ENCODE measurements at regions not wholly inside any gene's neighbourhood (a gene's known extent, or its start where the extent isn't known, plus 50 kb on each side); places are given as distances from the start of the nearest gene placed in this dataset.

DNA sequence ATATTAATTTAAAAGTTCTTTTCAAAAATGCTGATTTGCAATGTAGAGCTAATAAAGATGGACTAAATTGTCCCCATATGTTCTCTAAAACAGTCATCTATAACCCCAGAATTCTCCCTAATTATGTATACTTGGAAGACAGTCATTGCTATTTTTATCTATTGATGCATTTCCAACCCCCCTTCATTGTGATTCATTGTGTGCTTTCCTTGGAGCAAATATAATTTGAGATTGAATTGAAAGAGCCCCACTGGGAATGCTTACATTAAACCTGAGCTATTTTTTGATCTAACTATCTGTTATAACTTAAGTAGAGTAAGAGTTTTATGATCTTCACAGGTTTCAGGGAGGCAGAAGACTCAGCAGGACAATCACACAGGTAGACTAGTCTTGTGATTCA, 73.7 kb upstream of the PTCHD4 start:
- Histone ChIP-seq H3K9me3 (ENCODE audit: severe bottlenecking) (no peaks in the 10 kb centered on the region), H3K27ac (no peak overlapping the region), H3K4me3 (ENCODE audit: low read depth, low read length) (no peak overlapping the region), H3K36me3 (no peaks in the 10 kb centered on the region), H3K27me3 (ENCODE audit: insufficient read depth, low read depth, severe bottlenecking) (no peaks in the 10 kb centered on the region)
- DNase-seq, result no peak
- TF ChIP-seq, protein P1, sequence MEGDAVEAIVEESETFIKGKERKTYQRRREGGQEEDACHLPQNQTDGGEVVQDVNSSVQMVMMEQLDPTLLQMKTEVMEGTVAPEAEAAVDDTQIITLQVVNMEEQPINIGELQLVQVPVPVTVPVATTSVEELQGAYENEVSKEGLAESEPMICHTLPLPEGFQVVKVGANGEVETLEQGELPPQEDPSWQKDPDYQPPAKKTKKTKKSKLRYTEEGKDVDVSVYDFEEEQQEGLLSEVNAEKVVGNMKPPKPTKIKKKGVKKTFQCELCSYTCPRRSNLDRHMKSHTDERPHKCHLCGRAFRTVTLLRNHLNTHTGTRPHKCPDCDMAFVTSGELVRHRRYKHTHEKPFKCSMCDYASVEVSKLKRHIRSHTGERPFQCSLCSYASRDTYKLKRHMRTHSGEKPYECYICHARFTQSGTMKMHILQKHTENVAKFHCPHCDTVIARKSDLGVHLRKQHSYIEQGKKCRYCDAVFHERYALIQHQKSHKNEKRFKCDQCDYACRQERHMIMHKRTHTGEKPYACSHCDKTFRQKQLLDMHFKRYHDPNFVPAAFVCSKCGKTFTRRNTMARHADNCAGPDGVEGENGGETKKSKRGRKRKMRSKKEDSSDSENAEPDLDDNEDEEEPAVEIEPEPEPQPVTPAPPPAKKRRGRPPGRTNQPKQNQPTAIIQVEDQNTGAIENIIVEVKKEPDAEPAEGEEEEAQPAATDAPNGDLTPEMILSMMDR (IDR thresholded peaks at IDR 0.05; ENCODE audit: low read depth, low read length), result no peak

DNA sequence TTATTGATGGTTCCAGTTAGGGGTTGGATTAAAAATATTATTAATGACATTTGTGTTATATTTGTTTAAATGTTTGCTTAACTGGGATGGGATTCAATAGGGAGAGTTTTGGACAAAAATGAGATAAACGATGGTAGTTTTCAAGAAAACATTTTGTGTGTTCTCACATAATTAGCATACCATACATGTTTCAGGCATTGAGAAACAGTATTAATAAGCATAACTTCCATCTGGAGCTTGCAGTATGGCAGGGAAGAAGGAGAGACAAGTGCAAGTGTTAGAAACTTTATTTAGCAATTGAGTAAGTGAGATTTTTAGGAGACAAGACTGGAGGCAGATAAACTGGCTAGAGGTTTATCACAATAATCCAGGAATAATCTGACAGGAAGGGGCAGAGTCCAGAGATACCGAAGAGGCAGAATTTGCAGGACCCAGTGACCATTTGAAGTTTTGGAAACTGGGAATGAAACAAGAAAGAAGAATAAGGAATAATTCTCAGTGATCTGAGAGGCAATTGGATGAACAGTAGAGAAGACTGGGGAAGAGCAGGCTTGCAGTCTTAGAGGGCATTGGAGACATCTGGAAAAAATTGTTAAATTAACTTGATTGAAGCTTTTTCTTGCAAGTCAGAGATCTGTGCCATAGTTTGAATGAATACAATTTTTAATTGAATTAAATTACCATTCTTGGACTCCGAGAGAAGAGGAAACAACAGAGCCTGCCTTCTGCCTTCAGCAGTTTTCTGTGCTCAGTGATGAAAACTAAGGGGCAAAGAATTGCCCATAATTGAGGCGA, 73.0 kb upstream of the PTCHD4 start:
- H3K4me3 ChIP-seq (ENCODE audit: low read depth, low read length), result no peak overlapping the region
- H3K27ac ChIP-seq, result no peak overlapping the region
- H3K9me3 ChIP-seq (ENCODE audit: severe bottlenecking), result no peaks in the 10 kb centered on the region
- H3K27me3 ChIP-seq (ENCODE audit: insufficient read depth, low read depth, severe bottlenecking), result no peaks in the 10 kb centered on the region
- H3K36me3 ChIP-seq, result no peaks in the 10 kb centered on the region
- TF ChIP-seq, protein P1 (IDR thresholded peaks at IDR 0.05; ENCODE audit: low read depth, low read length), result no peak
- no peak for DNase-seq

DNA sequence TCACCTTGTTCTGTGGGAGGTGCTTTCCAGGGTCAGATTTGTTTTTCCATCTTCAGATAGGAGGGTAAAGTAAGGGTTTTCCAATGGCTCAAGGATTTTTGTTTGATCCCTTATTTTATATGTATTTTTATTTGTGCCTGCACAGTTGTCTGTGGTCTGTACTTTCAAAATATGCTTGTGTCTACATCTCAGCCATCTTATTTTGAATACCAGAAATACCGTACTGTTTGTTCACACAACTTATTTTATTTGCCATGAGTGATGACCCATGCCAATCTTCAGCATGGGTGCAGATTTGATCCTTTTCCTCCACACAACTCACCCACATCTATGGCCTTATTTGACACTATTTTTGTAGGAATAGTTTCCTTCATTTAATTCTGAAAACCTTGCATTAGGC, 72.2 kb upstream of the PTCHD4 start:
- H3K4me3 ChIP-seq (ENCODE audit: low read depth, low read length), result no peak overlapping the region

DNA sequence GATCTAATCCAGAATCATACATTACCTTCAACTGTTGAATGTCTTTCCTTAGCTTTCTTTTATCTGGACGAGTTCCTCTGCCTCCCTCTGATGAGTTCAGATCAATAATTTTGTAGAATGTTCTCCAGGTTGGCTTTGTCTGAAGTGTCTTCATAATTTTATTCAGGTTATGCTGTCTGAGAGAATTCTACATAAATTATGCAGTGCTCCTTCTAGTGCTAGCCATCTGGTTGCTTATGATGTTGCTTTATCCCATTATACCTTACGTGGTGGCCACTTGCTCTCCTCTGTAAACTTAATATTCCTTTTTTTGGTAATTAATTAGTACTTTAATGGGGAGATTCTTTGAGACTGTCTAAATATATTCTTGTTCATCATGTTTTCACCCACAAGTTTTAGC, 67.7 kb upstream of the PTCHD4 start:
- Histone ChIP-seq H3K4me3 (ENCODE audit: low read depth, low read length) (no peak overlapping the region), H3K27me3 (ENCODE audit: insufficient read depth, low read depth, severe bottlenecking) (no peaks in the 10 kb centered on the region), H3K27ac (no peak overlapping the region), H3K36me3 (no peaks in the 10 kb centered on the region), H3K9me3 (ENCODE audit: severe bottlenecking) (no peaks in the 10 kb centered on the region)
- DNase-seq, result no peak
- TF ChIP-seq, protein P1 (IDR thresholded peaks at IDR 0.05; ENCODE audit: low read depth, low read length), result no peak

More for the DNA sequence above, 72.2 kb upstream of the PTCHD4 start:
- Histone ChIP-seq H3K27ac (no peak overlapping the region), H3K9me3 (ENCODE audit: severe bottlenecking) (no peaks in the 10 kb centered on the region), H3K27me3 (ENCODE audit: insufficient read depth, low read depth, severe bottlenecking) (no peaks in the 10 kb centered on the region), H3K36me3 (no peaks in the 10 kb centered on the region)
- DNase-seq, result no peak
- TF ChIP-seq, protein P1 (IDR thresholded peaks at IDR 0.05; ENCODE audit: low read depth, low read length), result no peak

DNA sequence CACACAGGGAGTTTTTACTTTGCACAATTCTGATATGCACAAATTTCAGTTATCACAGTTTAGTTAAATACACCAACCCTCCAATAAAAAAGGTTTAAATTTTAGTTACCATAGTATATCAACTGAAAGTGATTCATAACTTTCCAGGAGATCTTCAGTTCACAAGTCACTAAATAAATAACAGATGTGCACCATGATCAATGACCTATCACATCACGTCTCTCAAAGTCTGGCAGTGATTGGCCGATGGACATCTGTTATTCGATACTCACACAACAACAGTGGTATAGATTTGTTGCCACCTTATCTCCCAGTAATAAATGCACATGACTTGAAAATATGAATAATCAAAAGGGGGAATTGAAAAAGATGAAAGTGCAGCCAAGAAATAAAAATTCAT, 66.8 kb upstream of the PTCHD4 start:
- DNase-seq, result no peak
- H3K4me3 ChIP-seq (ENCODE audit: low read depth, low read length), result no peak overlapping the region
- TF ChIP-seq, protein P1 (IDR thresholded peaks at IDR 0.05; ENCODE audit: low read depth, low read length), result no peak
- H3K27ac ChIP-seq, result no peak overlapping the region
- no peaks in the 10 kb centered on the region for H3K36me3 ChIP-seq
- no peaks in the 10 kb centered on the region for H3K27me3 ChIP-seq (ENCODE audit: insufficient read depth, low read depth, severe bottlenecking)
- no peaks in the 10 kb centered on the region for H3K9me3 ChIP-seq (ENCODE audit: severe bottlenecking)

Measured in WERI-Rb-1 (cell line).